ENCODE measurements at regions not wholly inside any gene's neighbourhood (a gene's known extent, or its start where the extent isn't known, plus 50 kb on each side); places are given as distances from the start of the nearest gene placed in this dataset.

- no peak for DNase-seq (ENCODE audit: extremely low spot score)
- Histone ChIP-seq H3K27ac (ENCODE audit: low read depth) (no peak overlapping the region), H3K36me3 (ENCODE audit: insufficient read depth) (no peaks in the 10 kb centered on the region), H3K4me1 (ENCODE audit: insufficient read depth) (no peaks in the 10 kb centered on the region), H3K4me3 (ENCODE audit: low read depth, low read length) (no peak overlapping the region)
- 92% methylated on average over 7 of the region's 7 CpGs for WGBS
These were observed 52.7 kb upstream of the SHANK2 start for GRCh38 chr11:71305041-71305440.

GRCh38 chr11:71304491-71304890 is 52.1 kb upstream of the SHANK2 start:
- H3K4me1 ChIP-seq (ENCODE audit: insufficient read depth), result no peaks in the 10 kb centered on the region
- H3K27ac ChIP-seq (ENCODE audit: low read depth), result no peak overlapping the region
- H3K36me3 ChIP-seq (ENCODE audit: insufficient read depth), result no peaks in the 10 kb centered on the region
- 92% methylated on average over 3 of the region's 3 CpGs for WGBS
- DNase-seq (ENCODE audit: extremely low spot score), result no peak
- no peak overlapping the region for H3K4me3 ChIP-seq (ENCODE audit: low read depth, low read length)

- WGBS, result 98% methylated on average over 1 of the region's 1 CpG
- Histone ChIP-seq H3K36me3 (ENCODE audit: insufficient read depth) (no peaks in the 10 kb centered on the region), H3K4me1 (ENCODE audit: insufficient read depth) (no peaks in the 10 kb centered on the region), H3K4me3 (ENCODE audit: low read depth, low read length) (no peak overlapping the region), H3K27ac (ENCODE audit: low read depth) (no peak overlapping the region)
- DNase-seq (ENCODE audit: extremely low spot score), result no peak
These were observed 51.7 kb upstream of the SHANK2 start for GRCh38 chr11:71304045-71304444.

- 71% methylated on average over 2 of the region's 2 CpGs for WGBS
- Histone ChIP-seq H3K27ac (ENCODE audit: low read depth) (no peak overlapping the region), H3K36me3 (ENCODE audit: insufficient read depth) (no peaks in the 10 kb centered on the region), H3K4me3 (ENCODE audit: low read depth, low read length) (no peak overlapping the region), H3K4me1 (ENCODE audit: insufficient read depth) (no peaks in the 10 kb centered on the region)
- no peak for DNase-seq (ENCODE audit: extremely low spot score)
These were observed 50.5 kb upstream of the SHANK2 start for GRCh38 chr11:71302911-71303310.

- Histone ChIP-seq H3K27ac (ENCODE audit: low read depth) (no peak overlapping the region), H3K4me1 (ENCODE audit: insufficient read depth) (no peaks in the 10 kb centered on the region), H3K36me3 (ENCODE audit: insufficient read depth) (no peaks in the 10 kb centered on the region), H3K4me3 (ENCODE audit: low read depth, low read length) (no peak overlapping the region)
- WGBS, result 88% methylated on average over 1 of the region's 1 CpG
- no peak for DNase-seq (ENCODE audit: extremely low spot score)
These were observed 50.1 kb upstream of the SHANK2 start for GRCh38 chr11:71302534-71302909.
